Lung microvascular endothelial cell (primary cell): ENCODE measurements at regions not wholly inside any gene's neighbourhood (a gene's known extent, or its start where the extent isn't known, plus 50 kb on each side); places are given as distances from the start of the nearest gene placed in this dataset.
"Not testable (repeated sequence)": the region's sequence is repeated elsewhere in the genome, so short reads cannot be mapped to it uniquely, and the experiment has no call there.

ENCODE experiments used
- DNase-seq, 2 donors: peaks; one replicate each; pipeline versions ENCODE4 v3.0.0 to v3.0.0-alpha.2; 2010; ENCODE audit warnings: low read depth in 2 of 2

GRCh38 chr1:67584938-67585337, 100.1 kb upstream of the GADD45A start:
- no peak for DNase-seq

DNA sequence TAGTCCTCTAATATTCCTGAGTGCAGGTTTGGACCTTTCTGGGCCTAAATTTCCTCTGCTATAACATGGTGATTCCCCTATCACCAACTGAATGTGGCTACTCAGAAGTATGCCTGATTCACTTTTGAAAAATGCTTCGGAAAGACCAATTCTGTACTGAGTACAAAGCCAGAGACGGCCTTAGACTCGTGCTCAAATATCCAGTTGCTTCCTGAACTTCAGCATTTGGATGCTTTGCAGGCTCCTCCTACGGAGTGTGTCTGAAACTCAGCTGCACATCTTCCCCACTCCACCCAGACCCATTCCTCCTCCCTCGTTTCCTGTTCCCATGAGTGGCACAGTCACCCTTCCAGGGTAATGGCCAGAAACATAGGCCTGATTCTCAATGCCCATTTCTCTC, 98.4 kb upstream of the GADD45A start:
- peak in 1 of 2 donors; percentile 28 for DNase-seq

- no peak for DNase-seq
Measured at GRCh38 chr1:67588178-67588855, 96.7 kb upstream of the GADD45A start.

- no peak for DNase-seq
Measured at GRCh38 chr1:67589519-67590233, 95.3 kb upstream of the GADD45A start.

- DNase-seq, result peak; percentile 89 to 93
Measured at GRCh38 chr1:67590329-67590728, 94.7 kb upstream of the GADD45A start.

DNA sequence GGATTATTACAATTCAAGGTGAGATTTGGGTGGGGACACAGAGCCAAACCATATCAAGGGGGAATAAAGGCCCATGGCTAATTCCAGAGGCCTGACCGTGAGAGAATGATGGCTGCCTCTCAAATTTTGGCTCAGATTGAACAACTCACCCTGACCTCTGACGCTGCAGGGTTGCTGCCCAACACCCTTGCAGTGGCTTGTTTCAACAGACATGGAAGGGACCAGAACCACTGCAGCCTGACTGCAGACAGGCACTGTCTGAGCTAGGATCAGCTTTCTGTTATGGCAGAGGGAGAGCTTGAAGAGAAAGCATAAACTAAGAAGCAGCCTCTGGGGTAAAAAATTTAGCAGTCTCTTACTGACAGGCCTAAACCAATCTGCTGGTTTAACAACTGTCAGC, 90.2 kb upstream of the GADD45A start:
- DNase-seq, result no peak

GRCh38 chr1:67596674-67597073, 88.3 kb upstream of the GADD45A start:
- DNase-seq, result no peak

DNA sequence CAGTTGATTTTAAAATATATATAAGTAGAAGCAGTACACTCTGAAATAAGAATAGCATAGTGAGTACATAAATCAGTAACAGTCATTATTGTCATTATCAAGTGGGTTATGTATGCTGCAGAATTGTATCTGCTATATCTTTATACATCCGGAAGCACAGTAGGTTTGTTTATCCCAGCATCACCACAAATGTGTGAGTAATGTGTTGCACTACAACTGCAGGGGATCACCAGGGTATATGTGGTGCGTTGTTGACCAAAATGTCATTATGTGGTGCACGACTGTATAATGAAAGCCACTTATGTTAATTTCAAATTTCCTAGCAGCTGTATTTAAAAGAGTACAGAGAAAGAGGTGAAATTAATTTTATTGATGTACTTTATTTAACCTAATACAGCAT, 87.7 kb upstream of the GADD45A start:
- DNase-seq, result peak in 1 of 2 donors; percentile 55

DNA sequence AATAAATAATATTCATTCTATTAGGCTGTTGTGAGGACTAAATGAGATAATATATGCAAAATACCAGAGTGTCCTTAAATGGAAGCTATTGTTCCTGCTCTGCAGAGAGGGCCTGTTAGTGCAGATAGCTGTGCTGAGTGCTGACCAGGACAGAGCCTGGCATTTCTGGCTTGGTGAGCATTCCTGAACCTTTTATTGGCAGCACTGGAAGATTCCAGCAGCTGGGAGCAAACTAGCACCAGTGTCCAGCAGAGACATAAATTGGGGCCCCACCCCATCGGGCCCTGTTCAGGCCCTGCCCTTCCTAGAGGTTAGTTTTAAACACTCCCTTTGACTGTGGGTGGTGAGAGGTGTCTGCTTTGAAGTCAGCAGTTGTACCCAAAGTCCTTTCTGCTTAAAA, 85.9 kb upstream of the GADD45A start:
- DNase-seq, result peak in 1 of 2 donors; percentile 31

DNA sequence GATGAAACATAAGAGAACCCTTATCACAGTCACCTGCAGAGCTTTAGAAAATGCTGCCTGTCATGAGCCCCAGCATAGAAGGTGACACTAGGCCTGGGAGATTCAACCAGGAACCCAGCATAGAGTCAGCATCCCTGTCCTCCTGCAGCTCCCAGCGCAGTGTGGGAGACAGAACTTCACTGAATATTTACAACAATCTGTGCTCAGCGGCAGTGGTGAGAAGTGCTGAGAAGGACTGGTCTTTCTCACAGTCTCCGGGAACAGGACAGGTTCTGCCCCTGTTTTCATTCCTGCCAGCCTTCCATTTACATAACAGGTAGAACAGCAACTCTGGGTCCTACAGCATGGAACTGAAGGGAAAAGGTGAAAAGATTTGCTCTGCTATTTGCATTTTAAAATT, 83.5 kb upstream of the GADD45A start:
- no peak for DNase-seq

GRCh38 chr1:67601955-67602354, 83.0 kb upstream of the GADD45A start:
- no peak for DNase-seq

DNA sequence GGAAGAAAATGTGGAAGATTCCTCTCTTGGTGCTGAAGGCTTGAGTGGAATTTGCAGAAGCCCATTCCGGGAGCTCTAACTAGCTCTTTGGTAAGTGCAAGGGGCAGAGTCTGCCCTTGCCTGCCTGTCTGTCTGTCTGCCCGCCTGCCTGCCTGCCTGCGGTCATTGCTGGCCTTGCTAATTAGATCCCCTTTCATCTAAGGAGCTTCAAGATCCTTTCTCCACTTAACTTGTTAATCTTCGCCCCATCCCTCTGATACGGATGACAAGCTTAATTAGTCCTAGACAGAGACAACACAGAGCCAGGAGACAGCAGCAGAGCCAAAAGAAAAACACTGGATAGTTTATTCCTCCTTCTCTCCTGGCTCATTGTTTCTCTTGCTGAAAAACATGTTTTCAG, 80.2 kb upstream of the GADD45A start:
- DNase-seq, result no peak

DNA sequence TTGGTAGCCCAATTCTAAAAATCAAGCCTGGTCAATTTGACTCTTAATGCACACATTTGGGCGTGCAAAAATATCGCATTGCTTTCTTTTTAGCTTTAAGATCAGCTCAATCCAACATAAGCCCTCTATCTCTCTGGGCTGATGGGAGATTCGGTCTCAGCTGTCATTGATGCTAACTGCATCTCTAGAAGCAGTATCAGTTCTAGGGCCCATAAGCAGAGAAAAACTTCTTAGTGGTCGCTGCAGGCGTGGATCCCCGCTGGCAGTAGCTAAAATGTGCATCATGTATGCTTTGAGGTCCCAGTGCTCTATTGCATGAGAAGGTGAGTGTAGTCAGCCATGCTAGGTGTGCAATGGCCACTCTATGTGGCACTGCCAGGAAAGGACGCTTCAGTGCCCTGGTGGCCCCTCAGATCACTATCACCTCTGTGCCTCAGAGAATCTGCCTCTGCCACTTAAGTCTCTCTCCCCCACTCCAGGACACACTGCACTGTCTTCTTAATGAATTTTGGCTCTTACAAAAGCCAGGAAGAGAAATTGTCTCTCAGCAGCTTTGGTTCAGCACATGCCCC, 79.7 kb upstream of the GADD45A start:
- no peak for DNase-seq

GRCh38 chr1:67607286-67607685, 77.7 kb upstream of the GADD45A start:
- DNase-seq, result no peak

GRCh38 chr1:67607699-67608098, 77.3 kb upstream of the GADD45A start:
- DNase-seq, result no peak

GRCh38 chr1:67608661-67609576, 76.1 kb upstream of the GADD45A start:
- peak in 1 of 2 donors; percentile 31 for DNase-seq

GRCh38 chr1:67609577-67610341, 75.2 kb upstream of the GADD45A start:
- DNase-seq, result no peak

DNA sequence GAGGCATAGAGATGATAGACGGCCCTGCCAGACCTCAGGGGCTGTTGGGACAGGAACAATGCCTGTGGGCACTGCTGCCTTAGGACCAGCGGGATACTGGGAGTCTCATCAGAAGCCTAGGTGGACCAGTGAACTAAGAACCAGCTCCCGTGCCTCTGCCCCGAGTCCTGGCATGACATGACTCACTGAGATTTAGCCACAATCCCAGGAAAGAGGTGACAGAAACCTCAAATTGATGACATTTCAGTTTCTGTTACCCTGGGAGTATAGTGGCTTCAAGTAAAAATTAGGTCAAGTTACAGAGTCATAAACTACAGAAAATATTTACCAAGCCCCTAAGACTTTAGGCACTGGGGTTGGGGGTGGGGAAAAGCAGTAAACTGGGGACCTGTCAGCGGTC, 74.6 kb upstream of the GADD45A start:
- DNase-seq, result no peak

DNA sequence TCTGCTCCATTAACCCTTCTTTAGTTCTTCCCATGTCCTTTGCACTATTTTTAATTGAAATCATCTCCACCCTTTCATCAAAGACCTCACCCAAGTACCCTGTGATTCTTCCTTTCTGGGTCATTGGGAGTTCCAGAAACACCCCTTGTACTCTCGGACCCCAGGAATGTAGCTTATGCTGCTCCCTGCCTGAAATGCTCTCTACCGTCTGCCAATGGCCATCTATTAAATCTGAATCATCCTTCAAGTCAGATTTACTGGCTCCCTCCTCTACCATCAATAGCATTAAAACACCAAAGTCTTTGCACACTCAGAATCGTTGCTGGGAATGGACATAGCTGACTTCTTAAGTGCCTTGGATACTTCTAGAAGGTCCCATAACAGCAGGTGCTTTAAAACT, 73.2 kb upstream of the GADD45A start:
- no peak for DNase-seq

- peak in 1 of 2 donors; percentile 41 for DNase-seq
Measured at GRCh38 chr1:67612788-67613241, 72.2 kb upstream of the GADD45A start.

DNA sequence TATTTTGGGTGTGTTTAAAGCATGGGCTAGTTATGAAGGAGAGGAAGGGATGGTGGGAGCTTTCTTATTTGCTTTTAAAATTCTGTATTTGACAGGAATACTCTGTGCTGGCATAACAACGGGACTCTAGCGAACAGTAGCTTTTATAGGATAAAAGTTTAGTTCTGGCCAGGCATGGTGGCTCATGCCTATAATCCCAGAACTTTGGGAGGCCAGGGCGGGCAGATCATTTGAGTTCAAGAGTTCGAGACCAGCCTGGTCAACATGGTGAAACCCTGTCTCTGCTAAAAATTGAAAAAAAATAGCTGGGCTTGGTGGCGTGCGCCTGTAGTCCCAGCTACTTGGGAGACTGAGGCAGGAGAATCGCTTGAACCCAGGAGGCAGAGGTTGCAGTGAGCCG, 71.5 kb upstream of the GADD45A start:
- not testable (repeated sequence) for DNase-seq
